ENCODE measurements at regions not wholly inside any gene's neighbourhood (a gene's known extent, or its start where the extent isn't known, plus 50 kb on each side); places are given as distances from the start of the nearest gene placed in this dataset.
A peak's percentile ranks its signal among the peaks of the same experiment; 100 is the strongest.
"Not testable (repeated sequence)": the region's sequence is repeated elsewhere in the genome, so short reads cannot be mapped to it uniquely, and the experiment has no call there.

GRCh38 chr1:229908689-229909088, 158.3 kb upstream of the GALNT2 start:
- no peaks in the 10 kb centered on the region for H3K27me3 ChIP-seq (ENCODE audit: insufficient read depth, poor library complexity, severe bottlenecking)
- no peak overlapping the region for H3K27ac ChIP-seq (replicated peaks)
- TF ChIP-seq POLR2AphosphoS5 (IDR thresholded peaks at IDR 0.05; ENCODE audit: low read depth) (no peak), REST (IDR thresholded peaks at IDR 0.05; ENCODE audit: insufficient replicate concordance, low read depth) (no peak), SPI1 (IDR thresholded peaks at IDR 0.05; ENCODE audit: borderline replicate concordance, low read depth) (no peak), GABPA (IDR thresholded peaks at IDR 0.05; ENCODE audit: low read depth) (no peak)
- TF ChIP-seq, protein P1, sequence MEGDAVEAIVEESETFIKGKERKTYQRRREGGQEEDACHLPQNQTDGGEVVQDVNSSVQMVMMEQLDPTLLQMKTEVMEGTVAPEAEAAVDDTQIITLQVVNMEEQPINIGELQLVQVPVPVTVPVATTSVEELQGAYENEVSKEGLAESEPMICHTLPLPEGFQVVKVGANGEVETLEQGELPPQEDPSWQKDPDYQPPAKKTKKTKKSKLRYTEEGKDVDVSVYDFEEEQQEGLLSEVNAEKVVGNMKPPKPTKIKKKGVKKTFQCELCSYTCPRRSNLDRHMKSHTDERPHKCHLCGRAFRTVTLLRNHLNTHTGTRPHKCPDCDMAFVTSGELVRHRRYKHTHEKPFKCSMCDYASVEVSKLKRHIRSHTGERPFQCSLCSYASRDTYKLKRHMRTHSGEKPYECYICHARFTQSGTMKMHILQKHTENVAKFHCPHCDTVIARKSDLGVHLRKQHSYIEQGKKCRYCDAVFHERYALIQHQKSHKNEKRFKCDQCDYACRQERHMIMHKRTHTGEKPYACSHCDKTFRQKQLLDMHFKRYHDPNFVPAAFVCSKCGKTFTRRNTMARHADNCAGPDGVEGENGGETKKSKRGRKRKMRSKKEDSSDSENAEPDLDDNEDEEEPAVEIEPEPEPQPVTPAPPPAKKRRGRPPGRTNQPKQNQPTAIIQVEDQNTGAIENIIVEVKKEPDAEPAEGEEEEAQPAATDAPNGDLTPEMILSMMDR (IDR thresholded peaks at IDR 0.05; ENCODE audit: insufficient read depth, low read length) = no peak
- no peak overlapping the region for H3K4me3 ChIP-seq (replicated peaks; ENCODE audit: insufficient read depth, low read length)
- DNase-seq (ENCODE audit: low read depth in 1 of 2, low spot score in 1 of 2) = no peak

- Histone ChIP-seq H3K4me3 (replicated peaks; ENCODE audit: insufficient read depth, low read length) (no peak overlapping the region), H3K27ac (replicated peaks) (no peak overlapping the region), H3K27me3 (ENCODE audit: insufficient read depth, poor library complexity, severe bottlenecking) (no peaks in the 10 kb centered on the region)
- no peak for TF ChIP-seq SPI1 (IDR thresholded peaks at IDR 0.05; ENCODE audit: borderline replicate concordance, low read depth)
- TF ChIP-seq GABPA (IDR thresholded peaks at IDR 0.05; ENCODE audit: low read depth) = no peak
- TF ChIP-seq POLR2AphosphoS5 (IDR thresholded peaks at IDR 0.05; ENCODE audit: low read depth) = no peak
- TF ChIP-seq REST (IDR thresholded peaks at IDR 0.05; ENCODE audit: insufficient replicate concordance, low read depth) = no peak
- TF ChIP-seq, protein P1 (IDR thresholded peaks at IDR 0.05; ENCODE audit: insufficient read depth, low read length) = no peak
- DNase-seq (ENCODE audit: low read depth in 1 of 2, low spot score in 1 of 2) = no peak
Observed at GRCh38 chr1:229913489-229913888, 153.5 kb upstream of the GALNT2 start.

DNA sequence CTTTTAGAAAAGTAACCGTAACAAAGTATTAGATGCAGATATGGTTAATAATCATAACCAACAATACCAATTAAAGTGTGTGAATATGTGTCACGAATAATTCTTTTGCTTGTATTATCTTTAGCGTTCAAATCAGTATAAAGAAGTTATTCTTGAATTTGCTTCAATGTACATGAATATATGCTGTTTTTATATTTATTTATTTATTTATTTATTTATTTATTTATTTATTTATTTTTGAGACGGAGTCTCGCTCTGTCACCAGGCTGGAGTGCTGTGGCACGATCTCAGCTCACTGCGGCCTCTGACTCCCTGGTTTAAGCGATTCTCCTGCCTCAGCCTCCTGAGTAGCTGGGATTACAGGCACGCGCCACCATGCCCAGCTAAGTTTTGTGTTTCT, 147.6 kb upstream of the GALNT2 start:
- DNase-seq (ENCODE audit: low read depth in 1 of 2, low spot score in 1 of 2); H3K27me3 ChIP-seq (ENCODE audit: insufficient read depth, poor library complexity, severe bottlenecking); H3K4me3 ChIP-seq (replicated peaks; ENCODE audit: insufficient read depth, low read length); H3K27ac ChIP-seq (replicated peaks): not testable (repeated sequence)

DNA sequence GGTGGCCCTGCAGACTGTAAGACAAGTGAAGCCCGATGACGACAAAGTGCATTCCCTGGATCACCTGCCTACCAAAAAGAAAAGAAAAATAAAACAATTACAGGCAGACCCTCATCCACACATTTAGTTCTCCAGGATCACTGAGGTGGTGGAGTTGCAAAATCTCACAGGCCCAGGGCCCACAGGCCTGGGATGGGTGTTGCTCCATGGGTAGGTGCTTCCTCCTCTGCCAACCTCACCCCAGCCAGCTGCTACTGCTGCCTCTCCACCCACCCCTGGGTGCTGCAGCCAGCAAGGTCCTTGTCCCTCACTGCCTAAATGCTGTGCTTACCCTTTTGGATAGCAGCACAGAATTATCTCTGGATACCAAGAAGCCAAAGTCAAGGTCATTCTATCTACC, 146.4 kb upstream of the GALNT2 start:
- Histone ChIP-seq H3K27me3 (ENCODE audit: insufficient read depth, poor library complexity, severe bottlenecking) (no peaks in the 10 kb centered on the region), H3K27ac (replicated peaks) (peak overlapping the region; percentile 33), H3K4me3 (replicated peaks; ENCODE audit: insufficient read depth, low read length) (no peak overlapping the region)
- TF ChIP-seq, protein P1 (IDR thresholded peaks at IDR 0.05; ENCODE audit: insufficient read depth, low read length) = no peak
- TF ChIP-seq GABPA (IDR thresholded peaks at IDR 0.05; ENCODE audit: low read depth) (no peak), SPI1 (IDR thresholded peaks at IDR 0.05; ENCODE audit: borderline replicate concordance, low read depth) (no peak; the same call in 1 of the 2 replicates), REST (IDR thresholded peaks at IDR 0.05; ENCODE audit: insufficient replicate concordance, low read depth) (no peak), POLR2AphosphoS5 (IDR thresholded peaks at IDR 0.05; ENCODE audit: low read depth) (0 out of 2 replicates have a peak, but pooled peaks have one; percentile 30)
- DNase-seq (ENCODE audit: low read depth in 1 of 2, low spot score in 1 of 2) = peak; percentile 8 to 87

All from HL-60 (cell line).